GM18858 (cell line): ENCODE measurements at regions not wholly inside any gene's neighbourhood (a gene's known extent, or its start where the extent isn't known, plus 50 kb on each side); places are given as distances from the start of the nearest gene placed in this dataset.
"Not testable (repeated sequence)": the region's sequence is repeated elsewhere in the genome, so short reads cannot be mapped to it uniquely, and the experiment has no call there.

Experiments used
- ATAC-seq: cut with Tn5 transposase; IDR thresholded peaks from one replicate; pipeline ENCODE4 v1.9.1; 2021; ENCODE audit not compliant: unreplicated experiment

- no peak for ATAC-seq
Observed at GRCh38 chr4:79266136-79266535, 59.7 kb downstream of the NAA11 start.

- no peak for ATAC-seq
Observed at GRCh38 chr4:79259242-79259641, 66.6 kb downstream of the NAA11 start.

GRCh38 chr4:79258614-79259176 lies 67.2 kb downstream of the NAA11 start:
- no peak for ATAC-seq

- ATAC-seq, result no peak
Observed at GRCh38 chr4:79257953-79258613, 67.8 kb downstream of the NAA11 start.

GRCh38 chr4:79255793-79256192 lies 70.1 kb downstream of the NAA11 start:
- ATAC-seq, result no peak

GRCh38 chr4:79253924-79254323 lies 71.9 kb downstream of the NAA11 start:
- no peak for ATAC-seq

- no peak for ATAC-seq
Observed at GRCh38 chr4:79253168-79253567, 72.7 kb downstream of the NAA11 start.

- no peak for ATAC-seq
Observed at GRCh38 chr4:79250887-79251286, 75.0 kb downstream of the NAA11 start.

GRCh38 chr4:79249881-79250503 lies 75.9 kb downstream of the NAA11 start:
- ATAC-seq, result no peak

GRCh38 chr4:79248610-79249009 lies 77.3 kb downstream of the NAA11 start:
- no peak for ATAC-seq

- ATAC-seq, result no peak
Observed at GRCh38 chr4:79247695-79248394, 78.0 kb downstream of the NAA11 start.

GRCh38 chr4:79245200-79245940 lies 80.5 kb downstream of the NAA11 start:
- not testable (repeated sequence) for ATAC-seq

GRCh38 chr4:79241846-79242245 lies 84.0 kb downstream of the NAA11 start:
- ATAC-seq, result no peak

- ATAC-seq, result no peak
Observed at GRCh38 chr4:79237851-79238250, 88.0 kb downstream of the NAA11 start.

GRCh38 chr4:79236785-79237184 lies 89.1 kb downstream of the NAA11 start:
- no peak for ATAC-seq

GRCh38 chr4:79235095-79235494 lies 90.8 kb downstream of the NAA11 start:
- ATAC-seq, result no peak

GRCh38 chr4:79233820-79234219 lies 92.0 kb downstream of the NAA11 start:
- ATAC-seq, result no peak

- ATAC-seq, result no peak
Observed at GRCh38 chr4:79232540-79232939, 93.3 kb downstream of the NAA11 start.

GRCh38 chr4:79227860-79228259 lies 98.0 kb downstream of the NAA11 start:
- ATAC-seq, result no peak

- no peak for ATAC-seq
Observed at GRCh38 chr4:79225360-79225759, 100.5 kb downstream of the NAA11 start.

- no peak for ATAC-seq
Observed at GRCh38 chr4:79224777-79225104, 101.1 kb downstream of the NAA11 start.
